ENCODE measurements at regions not wholly inside any gene's neighbourhood (a gene's known extent, or its start where the extent isn't known, plus 50 kb on each side); places are given as distances from the start of the nearest gene placed in this dataset.

DNA sequence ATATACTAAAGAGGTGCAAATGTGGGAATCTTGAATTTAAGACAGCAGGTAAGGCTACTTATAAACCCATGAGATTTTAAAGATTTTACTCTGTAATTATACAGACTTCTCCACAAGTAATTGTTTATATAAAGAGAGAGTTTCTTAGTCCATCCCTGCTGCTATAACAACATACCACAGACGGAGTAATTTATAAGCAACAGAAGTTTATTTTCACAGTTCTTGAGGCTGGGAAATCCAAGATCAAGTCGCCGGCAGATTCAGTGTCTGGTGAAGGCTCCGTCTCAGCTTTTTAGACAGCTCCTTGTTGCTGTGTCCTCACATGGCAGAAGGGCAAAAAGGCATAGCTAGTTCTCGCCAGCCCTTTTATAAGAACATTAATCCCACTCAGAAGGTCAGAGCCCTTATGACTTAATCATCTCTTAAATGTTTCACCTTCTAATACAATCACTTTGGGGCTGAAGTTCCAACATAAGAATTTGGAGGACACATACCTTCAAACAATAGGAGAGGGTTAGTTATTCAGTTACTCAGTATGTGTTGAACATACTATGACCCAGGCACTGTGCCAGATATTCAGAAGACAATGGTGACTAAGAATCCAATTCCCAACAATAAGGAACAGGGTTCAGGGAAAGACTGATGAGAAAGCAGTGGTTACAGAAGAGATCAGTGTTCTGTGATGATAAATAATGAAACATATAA lies 466.0 kb downstream of the RIT2 start:
- no peak for DNase-seq

DNA sequence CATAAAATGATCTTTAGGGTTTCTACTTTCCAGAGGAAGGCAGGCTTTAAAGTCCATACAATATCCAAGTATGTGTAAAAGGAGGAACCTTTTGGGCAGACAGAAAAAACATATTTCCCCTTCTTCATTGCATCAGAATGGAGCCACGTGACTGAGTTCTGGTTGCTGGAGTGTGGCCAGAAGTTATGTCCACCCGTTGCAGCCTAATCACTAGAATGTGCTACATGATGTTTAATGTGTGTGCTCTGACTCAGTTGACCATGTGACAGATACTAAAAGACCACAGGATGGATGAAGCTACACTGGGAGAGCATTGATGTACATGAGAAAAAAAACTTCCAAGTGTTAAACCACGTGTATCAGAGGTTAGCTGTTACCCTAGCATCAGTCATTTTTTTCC lies 460.9 kb downstream of the RIT2 start:
- DNase-seq = peak; percentile 29

DNA sequence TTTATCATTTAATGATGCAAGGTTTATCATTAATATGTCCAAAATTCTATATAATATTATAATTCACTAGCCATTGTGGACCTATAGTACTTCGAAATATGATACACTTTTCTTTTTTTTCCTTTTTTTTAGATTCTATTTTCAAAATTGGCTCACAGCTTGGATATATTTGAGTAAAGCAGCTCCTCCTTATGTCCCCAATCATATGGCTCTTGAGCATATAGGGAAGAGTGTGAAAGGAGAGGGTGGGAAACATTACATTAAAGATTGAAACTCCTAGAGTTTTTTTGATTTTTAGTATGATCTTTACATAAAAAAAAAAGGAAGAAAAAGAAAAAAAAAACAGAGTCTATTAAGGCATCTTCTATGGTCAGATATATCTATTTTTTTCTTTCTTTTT lies 457.9 kb downstream of the RIT2 start:
- DNase-seq = no peak

GRCh38 chr18:42658171-42658570 lies 457.3 kb downstream of the RIT2 start:
- DNase-seq = no peak

DNA sequence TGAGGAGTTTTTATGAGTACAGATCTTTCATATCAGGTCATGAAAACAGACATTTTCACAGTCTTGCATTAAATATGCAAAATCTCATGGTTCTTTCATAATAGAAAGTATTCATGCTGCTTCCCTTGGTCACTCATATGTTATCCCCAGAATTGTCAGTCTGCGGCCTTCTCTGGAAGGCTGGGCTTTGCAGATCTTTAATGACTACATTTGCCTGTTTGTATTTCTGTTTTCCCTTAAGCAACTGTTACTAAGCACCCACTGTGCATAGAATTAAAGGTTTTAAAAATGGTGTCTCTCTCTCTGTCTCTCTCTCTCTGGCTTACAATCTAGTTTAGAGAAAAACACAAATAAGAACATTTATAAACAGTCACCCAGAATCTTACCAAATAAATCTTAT lies 456.3 kb downstream of the RIT2 start:
- DNase-seq = no peak

DNA sequence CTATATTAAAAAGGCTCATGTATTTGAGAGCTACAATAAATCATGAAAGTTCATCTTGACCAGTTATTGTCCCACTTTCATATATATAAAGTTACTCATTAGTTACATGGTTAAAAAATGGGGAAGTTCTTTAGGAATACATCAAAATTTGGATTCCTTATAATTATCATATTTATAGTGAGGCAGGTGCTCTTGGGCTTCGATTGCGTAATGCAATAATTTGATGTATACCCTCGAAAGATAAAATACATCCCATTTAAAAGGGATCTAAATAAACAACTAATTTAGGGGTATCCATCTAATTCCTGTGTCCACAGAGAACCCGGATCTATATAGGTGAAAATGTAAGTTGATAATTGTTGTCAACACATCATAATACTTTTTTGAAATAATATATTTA lies 444.6 kb downstream of the RIT2 start:
- no peak for DNase-seq

DNA sequence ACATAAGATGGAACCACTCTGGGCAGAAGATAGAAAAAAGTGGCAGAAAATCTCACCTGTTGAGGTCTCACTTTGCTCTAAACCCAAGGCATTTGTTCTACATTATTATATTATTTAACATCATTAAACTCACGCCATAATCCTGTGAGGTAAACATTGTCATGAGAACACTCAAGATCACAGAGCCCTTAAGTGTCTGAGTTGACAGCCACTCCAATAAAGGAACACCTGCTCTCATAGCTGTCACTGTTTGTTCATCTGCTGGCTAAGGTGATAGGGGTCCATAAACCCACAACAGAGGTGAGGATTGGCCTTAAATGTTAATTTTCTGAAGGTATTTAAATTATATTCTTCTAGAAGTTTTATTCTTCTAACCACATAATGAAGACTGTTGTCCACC lies 439.7 kb downstream of the RIT2 start:
- DNase-seq = no peak

DNA sequence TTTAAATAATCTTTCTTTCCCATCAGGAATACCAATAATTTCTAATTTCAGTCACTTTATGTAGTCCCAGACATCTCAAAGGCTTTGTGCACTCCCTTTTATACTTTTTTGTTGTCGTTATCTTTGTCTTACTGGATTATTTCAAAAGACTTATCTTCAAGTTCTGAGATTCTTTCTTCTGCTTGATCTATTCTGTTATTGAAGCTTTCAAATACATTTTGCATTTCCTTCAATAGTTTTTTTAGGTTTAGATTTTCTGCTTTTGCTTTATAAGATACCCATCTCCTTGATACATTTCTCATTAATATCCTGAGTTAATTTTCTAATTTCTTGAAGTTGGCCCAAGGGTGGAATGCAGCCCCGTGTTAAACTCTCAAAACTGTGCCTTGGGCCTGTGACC lies 432.4 kb downstream of the RIT2 start:
- DNase-seq = no peak

- DNase-seq = no peak
Observed at GRCh38 chr18:42689310-42689709, 426.2 kb downstream of the RIT2 start.
